HG03108 (cell line): ENCODE measurements at regions not wholly inside any gene's neighbourhood (a gene's known extent, or its start where the extent isn't known, plus 50 kb on each side); places are given as distances from the start of the nearest gene placed in this dataset.

Source experiments
- ATAC-seq: cut with Tn5 transposase; IDR thresholded peaks from one replicate; pipeline ENCODE4 v1.9.1; 2021; ENCODE audit warnings: moderate library complexity; ENCODE audit not compliant: unreplicated experiment

DNA sequence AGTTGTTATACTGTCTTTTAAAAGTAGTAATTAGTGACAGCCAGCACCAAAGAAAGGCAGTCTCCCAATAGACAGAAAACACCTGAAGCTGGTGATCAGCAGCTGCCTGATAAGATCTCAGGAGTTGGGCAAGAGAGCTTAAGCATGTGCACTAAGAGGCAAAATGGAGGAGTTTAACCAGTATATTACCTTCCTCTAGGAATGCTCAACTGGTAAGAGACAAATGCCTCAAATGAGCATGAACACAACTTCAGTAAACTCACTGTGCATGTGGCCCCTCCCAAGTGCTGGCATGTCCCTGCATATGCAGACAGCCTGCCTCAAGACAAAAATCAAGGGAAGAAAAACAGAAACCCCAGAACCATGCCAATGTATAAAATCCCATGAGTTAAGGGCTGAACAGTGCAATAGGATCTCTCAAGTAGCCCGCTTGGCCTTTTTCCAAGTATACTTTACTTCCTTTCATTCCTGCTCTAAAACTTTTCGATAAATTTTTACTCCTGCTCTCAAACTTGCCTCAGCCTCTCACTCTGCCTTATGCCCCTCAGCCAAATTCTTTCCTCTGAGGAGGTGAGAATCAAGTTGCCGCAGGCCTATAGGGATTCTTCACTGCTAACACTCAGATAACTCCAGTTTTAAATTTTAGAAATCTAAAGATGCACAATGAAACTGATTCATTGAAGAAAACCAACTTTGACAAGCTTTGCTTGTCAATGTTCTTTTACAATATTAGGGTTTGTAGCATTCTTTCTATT lies 724.8 kb upstream of the RIOK2 start:
- no peak for ATAC-seq

DNA sequence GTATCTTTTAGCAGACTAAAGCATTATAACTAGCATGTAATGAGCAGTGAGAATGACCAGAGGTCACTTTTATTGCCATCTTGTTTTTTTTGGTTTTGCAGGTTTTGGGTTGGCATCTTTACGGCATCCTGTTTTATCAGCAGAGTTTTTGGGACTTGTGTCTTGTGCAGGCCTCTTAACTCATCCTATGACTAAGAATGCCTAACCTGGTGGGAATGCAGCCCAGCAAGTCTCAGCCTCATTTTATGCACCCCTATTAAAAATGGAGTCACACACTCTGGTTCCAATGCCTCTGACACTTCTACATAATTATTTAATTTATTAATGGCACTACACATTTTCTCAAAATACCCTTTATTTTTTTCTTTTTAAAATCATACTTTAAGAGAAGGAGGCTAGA lies 726.5 kb upstream of the RIOK2 start:
- ATAC-seq, result no peak

DNA sequence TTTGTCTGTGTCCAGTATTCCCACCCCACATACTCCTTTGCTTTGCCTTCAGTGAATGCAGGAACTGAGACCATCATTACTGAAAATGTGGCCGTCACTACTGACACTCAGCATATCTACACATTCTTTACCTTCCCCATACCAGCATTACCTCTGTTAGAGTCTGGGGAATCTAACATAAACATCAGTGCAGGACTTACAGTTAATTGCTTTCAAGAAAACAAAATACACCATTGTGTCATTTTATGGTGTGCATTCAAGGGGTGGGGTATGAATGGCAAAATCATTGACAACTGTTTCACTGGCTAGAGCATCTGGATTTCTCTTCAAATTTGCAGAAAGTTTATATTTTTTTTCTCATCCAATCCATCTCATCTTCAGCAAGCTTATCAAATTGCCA lies 731.4 kb upstream of the RIOK2 start:
- no peak for ATAC-seq

DNA sequence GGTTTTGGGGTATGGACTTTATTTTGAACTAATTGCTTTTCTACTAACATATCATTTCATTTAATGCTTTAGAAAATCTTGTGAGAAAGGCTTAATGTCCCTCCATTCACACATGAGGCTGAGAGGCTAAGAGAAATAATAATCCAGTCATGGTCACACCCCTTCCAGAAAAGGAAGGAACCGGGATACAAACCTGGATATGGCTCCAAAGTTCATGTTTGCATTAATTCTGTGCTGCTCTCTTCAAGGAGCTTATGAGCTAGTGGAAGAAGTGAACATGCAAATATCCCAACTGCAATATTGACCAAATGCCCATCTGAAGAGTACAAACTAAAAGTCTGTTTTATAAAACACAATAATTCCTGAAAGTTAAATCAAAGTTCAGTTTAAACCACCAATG lies 732.1 kb upstream of the RIOK2 start:
- ATAC-seq, result no peak

DNA sequence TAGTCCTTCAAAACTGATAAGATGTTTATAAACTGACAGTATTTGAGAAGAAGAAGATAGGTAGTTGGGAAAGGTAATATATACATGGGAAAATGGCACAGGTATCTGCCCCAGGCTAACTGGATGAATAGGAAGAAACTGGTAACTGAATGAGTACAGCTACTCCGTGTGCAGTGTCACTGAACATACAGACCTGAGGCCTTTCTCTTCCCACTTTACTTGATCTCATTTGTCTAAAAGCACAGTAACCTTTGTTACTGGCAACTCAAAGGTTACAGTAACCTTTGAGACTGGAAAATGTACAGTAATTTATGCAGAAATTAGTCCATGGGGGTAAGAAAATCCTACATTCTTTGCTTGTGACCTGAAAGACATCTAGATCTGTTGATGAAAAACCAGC lies 735.0 kb upstream of the RIOK2 start:
- ATAC-seq, result no peak

DNA sequence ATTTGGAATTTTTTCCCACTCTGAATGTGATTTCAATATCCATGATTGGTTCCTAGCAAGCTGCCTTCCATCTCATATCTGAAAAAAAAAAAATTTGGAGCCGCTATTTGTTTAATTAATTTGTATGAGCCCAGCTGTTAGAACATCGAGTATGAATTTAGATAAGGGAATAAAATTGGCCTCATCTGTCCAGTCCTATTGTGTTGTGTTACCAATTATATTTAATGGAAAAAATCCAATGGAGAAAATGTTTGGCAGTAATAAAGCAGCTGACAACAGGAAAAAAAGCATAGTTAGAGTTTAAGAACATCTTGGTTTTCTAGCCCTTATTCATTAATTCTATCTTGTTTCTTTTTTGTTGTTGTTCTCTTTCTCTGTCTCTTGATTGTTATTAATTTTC lies 735.6 kb upstream of the RIOK2 start:
- no peak for ATAC-seq

DNA sequence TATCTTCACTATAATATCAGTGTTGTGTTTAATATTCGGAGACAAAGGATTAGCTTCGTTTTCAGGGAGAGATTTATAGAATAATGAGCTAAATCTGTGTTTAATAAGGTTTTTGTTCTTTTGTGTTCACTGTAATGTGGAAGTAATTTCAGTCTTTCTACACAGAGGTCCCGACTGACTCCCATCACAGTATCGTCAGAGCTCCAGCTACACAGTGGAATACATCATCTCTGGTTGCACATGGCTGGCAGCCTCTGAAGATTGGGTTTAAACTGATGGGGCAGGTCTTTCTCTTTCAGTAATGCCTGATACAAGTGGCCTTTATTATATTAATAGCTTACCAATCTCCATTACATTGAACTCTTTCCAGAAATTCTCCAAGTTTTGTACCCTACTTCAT lies 736.7 kb upstream of the RIOK2 start:
- no peak for ATAC-seq

DNA sequence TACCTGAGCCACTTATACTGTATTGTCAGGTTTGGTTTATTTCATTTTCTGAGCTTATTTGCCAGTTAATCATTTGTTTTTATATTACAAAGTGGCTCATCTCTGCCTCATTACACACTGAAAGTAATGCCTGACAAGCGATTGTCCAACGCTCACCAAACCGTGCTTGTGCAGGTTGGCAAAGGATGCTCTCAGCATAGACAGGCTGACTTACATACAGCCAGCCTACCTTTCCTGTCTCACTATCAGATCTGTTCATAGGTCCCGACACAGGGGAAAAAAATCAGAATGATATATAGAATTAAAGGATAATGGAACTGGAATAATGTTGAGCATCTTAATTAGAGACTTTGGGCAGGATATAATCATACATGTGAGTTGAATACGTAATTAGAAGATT lies 739.7 kb upstream of the RIOK2 start:
- no peak for ATAC-seq

DNA sequence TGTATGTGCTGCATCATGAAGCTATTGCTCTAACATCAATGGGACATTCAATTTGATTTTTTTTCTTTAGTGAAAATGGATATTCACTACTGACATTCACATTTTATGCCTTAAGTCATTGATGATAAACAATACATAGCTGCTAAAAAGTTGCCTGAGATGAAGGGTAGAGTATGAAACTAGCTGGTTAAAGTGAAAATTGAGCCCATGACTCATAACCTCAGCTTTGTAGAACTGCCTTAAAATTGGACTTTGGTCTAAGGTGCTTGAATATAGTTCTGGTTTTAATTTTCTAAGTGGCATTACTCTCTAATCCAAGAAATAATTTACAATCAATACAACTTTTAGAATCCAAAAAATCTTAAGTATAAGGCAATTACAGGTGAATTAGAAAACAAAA lies 740.4 kb upstream of the RIOK2 start:
- ATAC-seq, result no peak

DNA sequence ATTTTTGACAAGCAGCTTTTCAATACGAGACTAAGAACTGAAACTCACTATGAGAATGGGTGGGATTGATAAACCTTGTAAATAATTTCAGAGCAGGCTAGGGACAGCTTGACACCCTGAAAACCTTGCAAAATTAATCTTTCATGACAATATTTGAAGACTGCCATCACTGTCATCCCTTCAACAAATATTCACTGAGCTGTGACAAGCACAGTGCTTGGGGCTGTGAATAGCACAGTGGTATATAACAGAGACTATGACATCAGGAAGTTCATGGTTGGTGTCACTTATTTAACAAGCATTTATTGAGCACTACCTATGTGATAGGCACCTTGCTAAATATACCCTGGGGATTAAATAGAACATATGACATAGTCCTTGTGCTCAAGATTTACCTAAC lies 741.0 kb upstream of the RIOK2 start:
- no peak for ATAC-seq

DNA sequence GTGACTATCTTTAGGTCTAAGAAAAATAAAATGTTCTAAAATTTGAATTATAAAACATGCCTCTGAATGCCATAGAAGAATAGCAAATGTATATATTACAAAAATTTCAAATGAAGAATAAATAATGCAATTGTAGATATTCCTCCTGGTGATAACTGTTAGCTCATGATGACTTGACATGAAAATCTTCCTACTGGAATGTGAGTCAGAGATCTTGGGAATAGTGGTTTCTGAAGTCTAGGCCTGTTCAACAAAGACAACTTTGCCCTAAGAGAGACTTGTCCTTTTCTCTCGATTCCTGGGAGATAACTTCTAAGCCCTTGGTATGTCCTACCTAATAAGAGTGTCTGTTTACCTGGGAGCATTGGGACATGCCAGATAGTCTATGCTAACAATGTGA lies 746.3 kb upstream of the RIOK2 start:
- no peak for ATAC-seq

DNA sequence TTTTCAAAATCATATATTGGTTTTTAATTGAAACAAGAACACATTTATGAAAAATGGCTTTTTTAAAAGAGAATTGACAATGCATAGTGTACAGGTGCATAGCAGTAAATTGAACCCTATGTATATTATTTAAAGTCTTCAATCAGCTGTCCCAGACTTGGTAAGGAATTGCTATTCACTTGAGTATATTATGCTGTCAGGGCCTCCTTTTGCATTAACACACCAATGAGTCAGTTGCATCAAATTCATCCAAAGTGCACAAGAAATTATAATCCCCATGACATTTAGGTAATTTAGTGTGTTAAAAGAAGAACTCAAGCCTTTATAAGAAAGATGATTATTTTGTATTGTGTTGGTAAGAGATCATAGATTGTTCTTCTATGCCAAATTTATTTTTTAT lies 748.8 kb upstream of the RIOK2 start:
- ATAC-seq, result no peak

DNA sequence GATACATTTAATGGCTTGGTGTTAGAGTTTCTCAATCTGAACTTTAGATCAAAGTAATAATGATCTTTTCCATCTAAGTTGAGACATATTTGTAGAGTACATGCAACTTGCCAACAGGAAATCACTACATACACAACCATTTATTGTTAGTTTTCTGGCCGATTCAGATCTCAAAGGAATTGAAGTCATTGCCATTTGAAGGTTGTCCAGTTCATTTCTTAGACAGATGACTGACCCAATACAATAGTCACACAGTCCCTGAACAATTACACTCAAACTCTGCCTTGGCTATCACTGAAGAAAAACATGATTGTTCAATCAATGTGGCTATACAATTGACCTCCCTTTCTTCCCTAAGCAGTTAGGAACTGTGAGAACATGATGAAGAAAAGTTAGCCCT lies 753.2 kb upstream of the RIOK2 start:
- no peak for ATAC-seq

DNA sequence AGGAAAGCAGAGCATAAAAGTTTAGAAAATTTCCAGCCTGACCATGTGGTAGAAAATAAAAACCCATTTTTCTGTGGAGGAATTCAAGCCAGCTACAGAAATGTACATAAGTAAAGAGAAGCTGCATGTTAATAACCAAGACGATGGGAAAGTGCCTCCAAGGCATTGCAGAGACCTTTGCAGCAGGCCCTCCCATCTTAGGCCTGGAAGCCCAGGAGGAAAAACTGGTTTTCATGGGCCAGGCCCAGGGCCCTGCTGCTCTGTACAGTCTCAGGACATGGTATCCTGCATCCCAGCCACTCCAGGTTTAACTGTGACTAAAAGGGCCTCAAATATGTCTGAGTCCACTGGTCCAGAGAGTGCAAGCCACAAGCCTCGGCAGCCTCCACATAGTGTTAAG lies 754.8 kb upstream of the RIOK2 start:
- ATAC-seq, result no peak

DNA sequence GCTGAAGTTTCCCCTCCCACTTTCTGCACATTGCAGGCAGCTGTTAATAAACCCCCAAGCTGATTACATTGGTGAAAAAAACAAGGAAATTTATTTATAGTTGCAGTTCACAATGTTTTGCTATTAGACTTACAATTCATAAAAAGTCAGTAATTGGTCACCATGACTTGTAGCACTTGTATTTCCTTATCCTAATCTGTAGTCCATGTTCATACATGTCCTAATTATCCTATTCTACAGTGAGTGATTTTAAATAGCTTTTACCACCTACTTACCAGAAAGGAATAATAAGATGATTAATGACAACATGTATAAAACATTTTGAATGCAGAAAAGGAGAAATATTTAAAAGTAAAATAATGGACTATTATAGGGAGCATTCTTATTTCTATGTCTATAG lies 760.0 kb upstream of the RIOK2 start:
- ATAC-seq, result no peak

DNA sequence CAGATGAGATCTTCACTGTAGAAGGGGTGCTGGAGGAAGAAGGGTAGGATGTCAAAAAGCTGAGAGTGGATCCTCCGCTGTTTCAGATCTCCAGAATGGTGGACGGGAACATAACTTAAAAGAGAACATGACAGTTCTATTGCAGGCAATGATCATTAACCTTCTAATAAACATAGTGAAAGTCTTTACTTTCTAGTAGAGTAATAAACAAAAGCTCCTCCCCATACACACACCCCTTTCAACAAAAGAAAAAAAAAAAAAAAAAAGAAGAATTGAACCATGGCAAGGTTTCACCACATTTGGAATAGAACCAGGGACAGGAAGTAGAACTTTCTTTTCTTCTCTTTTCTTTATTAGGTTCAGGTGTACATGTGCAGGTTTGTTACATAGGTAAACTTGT lies 768.1 kb upstream of the RIOK2 start:
- ATAC-seq, result no peak

DNA sequence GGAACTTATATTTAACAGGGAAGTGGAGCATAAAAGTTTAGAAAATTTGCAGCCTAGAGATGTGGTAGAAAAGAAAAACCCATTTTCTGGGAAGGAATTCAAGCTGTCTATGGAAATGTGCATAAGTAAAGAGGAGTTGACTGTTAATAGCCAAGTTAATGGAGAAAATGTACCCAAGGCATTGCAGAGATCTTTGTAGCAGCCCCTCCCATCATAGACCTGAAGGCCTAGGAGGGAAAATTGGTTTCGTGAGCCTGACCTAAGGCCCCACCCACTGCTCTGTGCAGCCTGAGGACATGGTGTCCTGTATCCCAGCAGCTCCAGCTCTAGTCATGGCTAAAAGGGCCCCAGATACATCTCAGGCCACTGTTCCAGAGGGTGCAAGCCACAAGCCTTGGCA lies 772.4 kb upstream of the RIOK2 start:
- no peak for ATAC-seq

DNA sequence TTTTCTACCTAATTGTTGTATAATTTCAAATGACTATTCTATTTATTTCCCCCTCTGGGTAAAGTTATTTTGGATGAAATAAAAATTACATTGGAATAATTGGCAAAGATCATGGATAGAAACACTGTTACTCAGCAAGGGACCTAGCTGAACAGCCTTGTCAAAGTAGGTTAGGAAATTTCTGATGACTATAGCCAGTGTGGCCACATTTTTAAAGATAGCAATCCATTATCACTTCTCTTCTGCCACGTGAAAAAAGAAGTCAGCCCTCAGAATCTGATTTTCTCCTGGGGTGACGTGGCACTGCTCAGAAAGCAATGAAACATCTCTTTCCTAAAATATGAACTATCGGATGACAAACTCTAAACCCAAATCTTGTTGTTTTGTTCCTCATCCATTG lies 784.2 kb upstream of the RIOK2 start:
- ATAC-seq, result no peak

DNA sequence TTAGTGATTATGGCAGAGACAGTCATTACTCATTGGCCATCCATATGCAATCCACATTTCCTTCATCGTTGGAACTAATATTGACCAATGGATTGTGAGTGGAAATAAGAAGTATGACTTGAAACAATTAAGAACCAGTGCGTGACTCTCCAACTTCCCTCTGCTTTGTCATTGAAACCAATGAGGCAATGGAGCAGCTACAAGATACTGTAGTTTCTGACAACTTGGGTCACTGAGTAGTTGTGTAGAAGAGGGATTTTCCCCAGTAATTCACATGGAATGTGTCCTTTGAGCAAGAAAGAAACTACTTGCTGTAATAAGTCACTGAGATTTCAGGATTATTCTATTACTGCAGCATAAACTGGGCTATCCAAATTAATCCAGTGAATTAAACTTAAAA lies 785.3 kb upstream of the RIOK2 start:
- ATAC-seq, result no peak

DNA sequence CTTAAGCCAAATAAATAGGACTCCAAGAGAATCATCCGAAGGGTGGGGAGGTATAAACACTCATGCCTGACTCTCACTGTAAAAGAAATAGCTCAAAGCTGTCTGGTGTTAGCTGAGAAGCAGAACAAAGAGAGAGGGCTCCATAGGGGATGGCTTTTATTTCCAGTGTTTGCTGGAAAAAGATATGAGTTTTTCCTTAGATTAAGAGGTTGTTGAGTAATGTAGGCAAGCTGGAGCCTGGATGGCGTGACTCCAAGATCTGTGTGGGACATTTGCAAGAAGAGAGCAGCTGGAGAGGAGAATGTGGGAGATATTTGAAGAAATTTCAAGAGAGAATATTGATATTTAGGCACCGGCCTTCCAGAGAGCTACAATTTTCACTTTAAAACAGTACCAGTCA lies 793.7 kb upstream of the RGMB start:
- no peak for ATAC-seq

DNA sequence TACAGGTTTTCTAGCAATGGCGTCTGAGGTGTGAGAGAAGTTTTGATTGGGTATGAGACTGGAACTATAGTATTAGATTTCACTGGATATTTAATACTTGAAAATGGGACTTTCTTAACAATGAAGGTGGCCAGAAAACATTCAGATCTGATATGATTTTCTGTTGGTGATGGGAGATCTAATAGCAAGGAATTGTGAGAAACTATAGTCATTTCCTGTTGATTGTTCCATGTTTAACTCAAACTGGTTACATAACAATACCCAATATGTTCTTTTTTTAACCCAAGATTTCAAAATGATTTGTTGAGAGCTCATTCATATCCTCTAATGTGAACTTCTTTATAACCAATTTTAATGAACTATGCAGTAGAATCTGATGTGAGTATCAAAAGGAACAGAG lies 793.2 kb upstream of the RGMB start:
- no peak for ATAC-seq

DNA sequence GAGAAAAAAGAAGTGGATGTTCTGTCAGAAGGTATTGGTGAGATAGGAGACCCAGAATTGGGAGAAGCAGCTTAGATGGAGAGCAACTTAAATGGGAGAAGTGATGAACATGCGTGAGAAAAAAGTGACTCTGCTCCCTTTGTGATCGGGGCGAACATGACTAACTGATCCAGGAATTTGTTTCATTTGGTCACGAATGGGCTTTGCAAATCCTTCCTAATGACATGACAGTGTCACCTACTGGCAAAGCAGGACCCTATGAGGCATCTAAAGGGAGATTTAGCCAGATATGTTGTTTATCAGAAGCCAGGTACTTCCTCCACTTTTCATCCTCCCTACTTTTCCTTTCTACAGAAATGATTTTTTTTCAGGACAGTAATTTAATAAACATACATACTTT lies 787.4 kb upstream of the RGMB start:
- ATAC-seq, result no peak

DNA sequence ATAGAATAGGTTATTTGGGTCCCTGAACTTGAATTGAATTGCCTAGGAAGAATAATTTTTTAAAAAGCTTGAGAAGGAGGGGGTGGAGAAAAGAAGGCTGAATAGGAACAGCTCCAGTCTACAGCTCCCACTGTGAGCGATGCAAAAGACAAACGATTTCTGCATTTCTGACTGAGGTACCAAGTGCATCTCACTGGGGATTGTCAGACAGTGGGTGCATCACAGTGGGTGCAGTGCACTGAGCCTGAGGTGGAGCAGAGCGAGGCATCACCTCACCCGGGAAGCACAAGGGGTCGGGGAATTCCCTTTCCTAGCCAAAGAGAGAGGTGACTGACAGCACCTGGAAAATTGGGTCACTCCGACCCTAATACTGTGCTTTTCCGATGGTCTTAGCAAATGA lies 782.2 kb upstream of the RGMB start:
- ATAC-seq, result no peak

DNA sequence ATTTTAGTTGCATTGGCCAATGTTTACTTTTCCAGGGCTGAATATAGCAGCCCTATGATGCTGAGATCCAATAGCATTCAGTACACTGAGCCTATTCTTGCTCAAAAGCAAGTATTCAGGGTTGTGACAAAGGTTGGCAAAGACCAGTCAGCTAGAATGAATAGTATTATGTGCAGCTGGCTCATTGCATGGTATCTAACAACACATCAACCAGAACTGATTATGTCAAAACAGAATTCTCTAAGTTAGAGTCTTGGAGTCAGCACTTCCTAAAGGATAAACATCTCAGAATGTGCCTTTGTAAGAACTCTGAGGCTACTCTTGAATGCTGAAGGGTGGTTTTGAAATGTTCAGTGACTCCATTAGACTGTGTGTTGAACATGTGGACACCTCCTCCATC lies 774.5 kb upstream of the RGMB start:
- ATAC-seq, result no peak
